Liver (tissue), 8 donors: ENCODE measurements at regions not wholly inside any gene's neighbourhood (a gene's known extent, or its start where the extent isn't known, plus 50 kb on each side); places are given as distances from the start of the nearest gene placed in this dataset.

ENCODE experiments used
- DNase-seq: peaks from one replicate; pipeline ENCODE4 v3.0.0-alpha.2; 2017; ENCODE audit warnings: low spot score
- H3K27ac ChIP-seq, 2 donors: one replicate each; pipeline ENCODE4 v1.7.0; 2013; ENCODE audit warnings: inconsistent platforms in 2 of 2, low read length in 2 of 2, control low read depth in 1 of 2, low read depth in 1 of 2, mild to moderate bottlenecking in 1 of 2
- H3K27me3 ChIP-seq, 4 donors: one replicate each; pipeline versions ENCODE4 v1.6.1 to v1.7.0; 2013; ENCODE audit warnings: low read length in 3 of 4, inconsistent platforms in 1 of 4, mild to moderate bottlenecking in 1 of 4, moderate library complexity in 1 of 4; ENCODE audit not compliant: control insufficient read depth in 4 of 4, insufficient read depth in 4 of 4
- H3K36me3 ChIP-seq, 4 donors: one replicate each; pipeline versions ENCODE4 v1.6.1 to v1.7.0; 2013; ENCODE audit warnings: low read length in 3 of 4, mild to moderate bottlenecking in 3 of 4, low read depth in 1 of 4, moderate library complexity in 1 of 4; ENCODE audit not compliant: control insufficient read depth in 4 of 4, insufficient read depth in 3 of 4
- H3K4me1 ChIP-seq, 4 donors: one replicate each; pipeline versions ENCODE4 v1.6.1 to v1.7.0; 2013; ENCODE audit warnings: low read length in 3 of 4, mild to moderate bottlenecking in 3 of 4, moderate library complexity in 1 of 4; ENCODE audit not compliant: control insufficient read depth in 4 of 4, insufficient read depth in 4 of 4
- H3K4me3 ChIP-seq, 3 donors: one replicate each; pipeline versions ENCODE4 v1.6.1 to v1.7.0; 2013; ENCODE audit warnings: low read length in 3 of 3, control low read depth in 1 of 3, low read depth in 1 of 3, mild to moderate bottlenecking in 1 of 3
- H3K9ac ChIP-seq, 2 donors: one replicate each; pipeline ENCODE4 v1.7.0; 2013; ENCODE audit warnings: low read length in 2 of 2, mild to moderate bottlenecking in 2 of 2, moderate library complexity in 2 of 2, control low read depth in 1 of 2, low read depth in 1 of 2
- H3K9me3 ChIP-seq, 4 donors: one replicate each; pipeline versions ENCODE4 v1.6.1 to v1.7.0; 2013; ENCODE audit warnings: low read length in 3 of 4; ENCODE audit not compliant: control insufficient read depth in 4 of 4
- EGR1 ChIP-seq, 2 donors: IDR thresholded peaks; 2 replicates each; pipeline ENCODE4 v1.6.1; 2016 to 2018; ENCODE audit warnings: antibody characterized with exemption in 2 of 2, low read depth in 2 of 2
- FOXA1 ChIP-seq: IDR thresholded peaks from 2 replicates; pipeline ENCODE4 v1.6.1; 2016; ENCODE audit warnings: antibody characterized with exemption
- FOXA2 ChIP-seq: IDR thresholded peaks from 2 replicates; pipeline ENCODE4 v1.6.1; 2016; ENCODE audit warnings: antibody characterized with exemption
- GABPA ChIP-seq, 2 donors: IDR thresholded peaks in 1 of 2; conservative IDR thresholded peaks in 1 of 2; 2 replicates each; pipeline ENCODE4 v1.6.1; 2016; ENCODE audit warnings: antibody characterized with exemption in 2 of 2, mild to moderate bottlenecking in 1 of 2, moderate library complexity in 1 of 2
- HNF4A ChIP-seq, 2 donors: conservative IDR thresholded peaks; 2 replicates each; pipeline ENCODE4 v1.6.1; 2016; ENCODE audit warnings: antibody characterized with exemption in 2 of 2, mild to moderate bottlenecking in 2 of 2
- HNF4G ChIP-seq: IDR thresholded peaks from 2 replicates; pipeline ENCODE4 v1.6.1; 2016; ENCODE audit warnings: antibody characterized with exemption
- JUND ChIP-seq, 2 donors: IDR thresholded peaks; 2 replicates each; pipeline ENCODE4 v1.6.1; 2016; ENCODE audit warnings: antibody characterized with exemption in 2 of 2
- NR2F2 ChIP-seq: IDR thresholded peaks from 2 replicates; pipeline ENCODE4 v1.6.1; 2016; ENCODE audit warnings: antibody characterized with exemption
- RAD21 ChIP-seq, 2 donors: IDR thresholded peaks; 2 replicates each; pipeline ENCODE4 v1.6.1; 2016; ENCODE audit warnings: antibody characterized with exemption in 2 of 2, mild to moderate bottlenecking in 2 of 2
- SP1 ChIP-seq: IDR thresholded peaks from 2 replicates; pipeline ENCODE4 v1.6.1; 2018; ENCODE audit warnings: antibody characterized with exemption, mild to moderate bottlenecking
- TAF1 ChIP-seq: conservative IDR thresholded peaks from 2 replicates; pipeline ENCODE4 v1.6.1; 2016; ENCODE audit warnings: antibody characterized with exemption, mild to moderate bottlenecking
- YY1 ChIP-seq: IDR thresholded peaks from 2 replicates; pipeline ENCODE4 v1.6.1; 2016; ENCODE audit warnings: antibody characterized with exemption, mild to moderate bottlenecking
- WGBS: extraction: QIAGEN DNeasy Blood & Tissue Kit; methylation state at CpG from one replicate; pipeline ENCODE4 v1.1.7; 2013; 5-methylcytosine and 5-hydroxymethylcytosine counted together
- TF ChIP-seq, protein P1 (sequence below): IDR thresholded peaks from 2 replicates; pipeline ENCODE4 v1.6.1; 2016; ENCODE audit warnings: antibody characterized with exemption
- TF ChIP-seq, protein P2 (sequence below): IDR thresholded peaks from 2 replicates; pipeline ENCODE4 v1.6.1; 2016; ENCODE audit warnings: antibody characterized with exemption
- TF ChIP-seq, protein P3 (sequence below): IDR thresholded peaks from 2 replicates; pipeline ENCODE4 v1.6.1; 2016; ENCODE audit warnings: antibody characterized with exemption, mild to moderate bottlenecking
- TF ChIP-seq, protein P4 (sequence below): IDR thresholded peaks from 2 replicates; pipeline ENCODE4 v1.6.1; 2016; ENCODE audit warnings: antibody characterized with exemption
- TF ChIP-seq, protein P5 (sequence below): fragments of 150-350 bp; IDR thresholded peaks from 2 replicates; pipeline ENCODE4 v1.5.1; 2017; ENCODE audit warnings: improper control_type of control experiment, low read depth, low read length; ENCODE audit not compliant: missing input control
- donor health status: healthy.
- donor health status: healthy.
- donor health status: healthy.
- donor health status: healthy.
- donor health status: healthy.

DNA sequence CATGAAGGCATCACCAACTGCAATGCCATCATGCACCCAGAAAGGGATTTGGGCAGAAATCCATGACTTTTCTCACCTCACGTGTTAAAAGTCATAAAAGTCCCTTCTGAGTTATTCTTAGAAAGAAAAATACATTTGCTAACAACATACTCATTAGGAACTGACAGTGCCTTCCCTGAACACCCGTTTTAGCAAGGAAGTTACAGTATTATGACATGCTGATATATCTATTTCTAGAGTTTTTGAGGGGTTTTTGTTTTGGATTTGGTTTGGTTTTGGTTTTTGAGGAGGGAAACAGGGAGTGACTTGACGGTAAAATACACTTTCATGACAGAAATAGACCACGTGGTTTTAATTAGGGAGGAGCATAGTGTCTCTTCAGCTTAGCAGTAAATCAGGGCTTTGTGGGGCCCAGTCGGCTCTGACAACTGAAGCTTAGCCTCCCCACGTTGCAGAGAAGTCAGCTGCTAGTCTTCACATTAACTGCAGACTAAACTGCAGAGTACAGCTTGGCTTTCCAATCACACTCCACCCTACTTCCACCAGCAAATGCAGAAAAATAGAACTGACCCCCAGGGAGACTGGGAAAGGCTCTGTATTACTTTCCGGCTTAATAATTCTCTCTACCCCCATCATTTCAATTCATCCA, 141.4 kb downstream of the FAM124B start:
- Histone ChIP-seq H3K36me3 (no peaks in the 10 kb centered on the region), H3K27me3 (no peaks in the 10 kb centered on the region), H3K9me3 (no peaks in the 10 kb centered on the region), H3K4me1 (no peaks in the 10 kb centered on the region), H3K9ac (no peak overlapping the region), H3K4me3 (no peak overlapping the region), H3K27ac (no peak overlapping the region)
- DNase-seq = no peak
- WGBS = 67% methylated on average over 7 of the region's 7 CpGs
- TF ChIP-seq YY1 (no peak), EGR1 (IDR thresholded peaks at IDR 0.05; ENCODE audit: low read depth in 2 of 2) (no peak), HNF4A (conservative IDR thresholded peaks at IDR 0.05) (no peak), HNF4G (no peak), GABPA (IDR thresholded peaks at IDR 0.05 in 1 of 2, conservative IDR thresholded peaks at IDR 0.05 in 1 of 2) (no peak), RAD21 (IDR thresholded peaks at IDR 0.05) (no peak), NR2F2 (no peak), SP1 (no peak), FOXA2 (no peak), TAF1 (no peak)
- TF ChIP-seq, protein P1, sequence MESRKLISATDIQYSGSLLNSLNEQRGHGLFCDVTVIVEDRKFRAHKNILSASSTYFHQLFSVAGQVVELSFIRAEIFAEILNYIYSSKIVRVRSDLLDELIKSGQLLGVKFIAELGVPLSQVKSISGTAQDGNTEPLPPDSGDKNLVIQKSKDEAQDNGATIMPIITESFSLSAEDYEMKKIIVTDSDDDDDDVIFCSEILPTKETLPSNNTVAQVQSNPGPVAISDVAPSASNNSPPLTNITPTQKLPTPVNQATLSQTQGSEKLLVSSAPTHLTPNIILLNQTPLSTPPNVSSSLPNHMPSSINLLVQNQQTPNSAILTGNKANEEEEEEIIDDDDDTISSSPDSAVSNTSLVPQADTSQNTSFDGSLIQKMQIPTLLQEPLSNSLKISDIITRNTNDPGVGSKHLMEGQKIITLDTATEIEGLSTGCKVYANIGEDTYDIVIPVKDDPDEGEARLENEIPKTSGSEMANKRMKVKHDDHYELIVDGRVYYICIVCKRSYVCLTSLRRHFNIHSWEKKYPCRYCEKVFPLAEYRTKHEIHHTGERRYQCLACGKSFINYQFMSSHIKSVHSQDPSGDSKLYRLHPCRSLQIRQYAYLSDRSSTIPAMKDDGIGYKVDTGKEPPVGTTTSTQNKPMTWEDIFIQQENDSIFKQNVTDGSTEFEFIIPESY = no peak
- TF ChIP-seq, protein P2, sequence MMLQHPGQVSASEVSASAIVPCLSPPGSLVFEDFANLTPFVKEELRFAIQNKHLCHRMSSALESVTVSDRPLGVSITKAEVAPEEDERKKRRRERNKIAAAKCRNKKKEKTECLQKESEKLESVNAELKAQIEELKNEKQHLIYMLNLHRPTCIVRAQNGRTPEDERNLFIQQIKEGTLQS = no peak
- TF ChIP-seq, protein P3, sequence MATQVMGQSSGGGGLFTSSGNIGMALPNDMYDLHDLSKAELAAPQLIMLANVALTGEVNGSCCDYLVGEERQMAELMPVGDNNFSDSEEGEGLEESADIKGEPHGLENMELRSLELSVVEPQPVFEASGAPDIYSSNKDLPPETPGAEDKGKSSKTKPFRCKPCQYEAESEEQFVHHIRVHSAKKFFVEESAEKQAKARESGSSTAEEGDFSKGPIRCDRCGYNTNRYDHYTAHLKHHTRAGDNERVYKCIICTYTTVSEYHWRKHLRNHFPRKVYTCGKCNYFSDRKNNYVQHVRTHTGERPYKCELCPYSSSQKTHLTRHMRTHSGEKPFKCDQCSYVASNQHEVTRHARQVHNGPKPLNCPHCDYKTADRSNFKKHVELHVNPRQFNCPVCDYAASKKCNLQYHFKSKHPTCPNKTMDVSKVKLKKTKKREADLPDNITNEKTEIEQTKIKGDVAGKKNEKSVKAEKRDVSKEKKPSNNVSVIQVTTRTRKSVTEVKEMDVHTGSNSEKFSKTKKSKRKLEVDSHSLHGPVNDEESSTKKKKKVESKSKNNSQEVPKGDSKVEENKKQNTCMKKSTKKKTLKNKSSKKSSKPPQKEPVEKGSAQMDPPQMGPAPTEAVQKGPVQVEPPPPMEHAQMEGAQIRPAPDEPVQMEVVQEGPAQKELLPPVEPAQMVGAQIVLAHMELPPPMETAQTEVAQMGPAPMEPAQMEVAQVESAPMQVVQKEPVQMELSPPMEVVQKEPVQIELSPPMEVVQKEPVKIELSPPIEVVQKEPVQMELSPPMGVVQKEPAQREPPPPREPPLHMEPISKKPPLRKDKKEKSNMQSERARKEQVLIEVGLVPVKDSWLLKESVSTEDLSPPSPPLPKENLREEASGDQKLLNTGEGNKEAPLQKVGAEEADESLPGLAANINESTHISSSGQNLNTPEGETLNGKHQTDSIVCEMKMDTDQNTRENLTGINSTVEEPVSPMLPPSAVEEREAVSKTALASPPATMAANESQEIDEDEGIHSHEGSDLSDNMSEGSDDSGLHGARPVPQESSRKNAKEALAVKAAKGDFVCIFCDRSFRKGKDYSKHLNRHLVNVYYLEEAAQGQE = no peak
- TF ChIP-seq, protein P4, sequence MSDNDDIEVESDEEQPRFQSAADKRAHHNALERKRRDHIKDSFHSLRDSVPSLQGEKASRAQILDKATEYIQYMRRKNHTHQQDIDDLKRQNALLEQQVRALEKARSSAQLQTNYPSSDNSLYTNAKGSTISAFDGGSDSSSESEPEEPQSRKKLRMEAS = no peak
- TF ChIP-seq, protein P5, sequence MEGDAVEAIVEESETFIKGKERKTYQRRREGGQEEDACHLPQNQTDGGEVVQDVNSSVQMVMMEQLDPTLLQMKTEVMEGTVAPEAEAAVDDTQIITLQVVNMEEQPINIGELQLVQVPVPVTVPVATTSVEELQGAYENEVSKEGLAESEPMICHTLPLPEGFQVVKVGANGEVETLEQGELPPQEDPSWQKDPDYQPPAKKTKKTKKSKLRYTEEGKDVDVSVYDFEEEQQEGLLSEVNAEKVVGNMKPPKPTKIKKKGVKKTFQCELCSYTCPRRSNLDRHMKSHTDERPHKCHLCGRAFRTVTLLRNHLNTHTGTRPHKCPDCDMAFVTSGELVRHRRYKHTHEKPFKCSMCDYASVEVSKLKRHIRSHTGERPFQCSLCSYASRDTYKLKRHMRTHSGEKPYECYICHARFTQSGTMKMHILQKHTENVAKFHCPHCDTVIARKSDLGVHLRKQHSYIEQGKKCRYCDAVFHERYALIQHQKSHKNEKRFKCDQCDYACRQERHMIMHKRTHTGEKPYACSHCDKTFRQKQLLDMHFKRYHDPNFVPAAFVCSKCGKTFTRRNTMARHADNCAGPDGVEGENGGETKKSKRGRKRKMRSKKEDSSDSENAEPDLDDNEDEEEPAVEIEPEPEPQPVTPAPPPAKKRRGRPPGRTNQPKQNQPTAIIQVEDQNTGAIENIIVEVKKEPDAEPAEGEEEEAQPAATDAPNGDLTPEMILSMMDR = no peak

DNA sequence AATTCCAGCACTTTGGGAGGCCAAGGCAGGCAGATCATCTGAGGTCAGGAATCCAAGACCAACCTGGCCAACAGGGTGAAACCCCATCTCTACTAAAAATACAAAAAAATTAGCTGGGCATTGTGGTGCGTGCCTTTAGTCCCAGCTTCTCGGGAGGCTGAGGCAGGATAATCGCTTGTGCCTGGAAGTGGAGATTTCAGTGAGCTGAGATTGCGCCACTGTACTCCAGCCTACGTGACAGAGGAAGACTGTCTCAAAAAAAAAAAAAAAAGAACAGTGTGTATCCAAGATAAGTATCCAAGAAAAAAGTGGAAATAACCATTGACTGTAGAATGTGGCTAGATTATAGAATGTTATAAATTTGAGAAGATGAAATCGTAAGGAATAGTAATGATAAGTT, 142.1 kb downstream of the FAM124B start:
- Histone ChIP-seq H3K4me1 (no peaks in the 10 kb centered on the region), H3K9me3 (no peaks in the 10 kb centered on the region), H3K36me3 (no peaks in the 10 kb centered on the region), H3K4me3 (no peak overlapping the region), H3K9ac (no peak overlapping the region), H3K27me3 (no peaks in the 10 kb centered on the region), H3K27ac (no peak overlapping the region)
- no peak for DNase-seq
- whole genome bisulfite sequencing = 88% methylated on average over 6 of the region's 6 CpGs
- TF ChIP-seq, protein P5 = no peak
- no peak for TF ChIP-seq RAD21 (IDR thresholded peaks at IDR 0.05)
- TF ChIP-seq, protein P3 = no peak
- no peak for TF ChIP-seq YY1
- TF ChIP-seq NR2F2 = no peak
- no peak for TF ChIP-seq HNF4G
- TF ChIP-seq FOXA1 = no peak
- TF ChIP-seq EGR1 (IDR thresholded peaks at IDR 0.05; ENCODE audit: low read depth in 2 of 2) = no peak
- TF ChIP-seq, protein P4 = no peak
- no peak for TF ChIP-seq JUND (IDR thresholded peaks at IDR 0.05)
- no peak for TF ChIP-seq SP1
- TF ChIP-seq GABPA (IDR thresholded peaks at IDR 0.05 in 1 of 2, conservative IDR thresholded peaks at IDR 0.05 in 1 of 2) = no peak
